IgD-negative memory B cell (primary cell): ENCODE measurements at regions not wholly inside any gene's neighbourhood (a gene's known extent, or its start where the extent isn't known, plus 50 kb on each side); places are given as distances from the start of the nearest gene placed in this dataset.

ENCODE experiments used
- H3K27ac Mint-ChIP-seq, 3 donors: one replicate each; pipeline ENCODE4 v1.8.0; 2020 to 2022; ENCODE audit warnings: mild to moderate bottlenecking in 3 of 3, mixed read lengths in 3 of 3, moderate library complexity in 1 of 3
- H3K27me3 Mint-ChIP-seq: one replicate; pipeline ENCODE4 v1.8.0; 2021; ENCODE audit warnings: mixed read lengths
- H3K36me3 Mint-ChIP-seq: one replicate; pipeline ENCODE4 v1.8.0; 2020; ENCODE audit warnings: mild to moderate bottlenecking, mixed read lengths
- H3K4me1 Mint-ChIP-seq, 3 donors: one replicate each; pipeline ENCODE4 v1.8.0; 2020 to 2022; ENCODE audit warnings: mixed read lengths in 3 of 3, mild to moderate bottlenecking in 1 of 3
- H3K4me3 Mint-ChIP-seq, 4 donors: one replicate each; pipeline ENCODE4 v1.8.0; 2020 to 2022; ENCODE audit warnings: mild to moderate bottlenecking in 4 of 4, mixed read lengths in 4 of 4, moderate library complexity in 3 of 4
- H3K9me3 Mint-ChIP-seq, 3 donors: one replicate each; pipeline ENCODE4 v1.8.0; 2020 to 2021; ENCODE audit warnings: mixed read lengths in 3 of 3, mild to moderate bottlenecking in 1 of 3

DNA sequence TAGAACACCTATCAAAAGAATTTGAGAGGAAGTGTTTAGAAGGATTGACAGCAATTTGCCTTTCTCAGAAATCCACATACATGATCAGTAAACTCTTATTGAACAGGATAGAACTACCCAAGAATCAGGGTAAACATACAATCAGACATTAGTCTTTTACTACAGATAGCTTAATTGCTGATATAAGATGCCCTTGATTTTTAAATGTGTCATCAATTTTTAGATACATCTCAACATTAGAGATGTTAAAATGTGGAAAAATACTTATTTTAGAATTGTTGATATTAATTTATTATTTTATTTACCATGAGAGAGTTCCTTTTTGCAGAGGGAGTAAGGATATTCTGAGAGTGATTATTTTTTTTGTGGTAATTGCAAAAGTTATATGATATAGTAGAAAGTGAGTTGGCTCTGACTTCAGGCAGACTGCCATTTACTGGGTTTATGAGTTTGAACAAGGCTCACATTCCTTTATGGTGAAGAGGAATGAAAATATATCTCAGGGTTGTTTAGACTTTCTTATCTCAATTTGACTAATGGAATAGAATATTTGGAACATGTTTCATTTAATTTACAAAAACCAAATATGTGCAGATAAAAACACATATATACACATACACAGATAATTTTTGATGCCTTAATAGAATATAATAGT, 302.8 kb upstream of the GOLIM4 start:
- Mint-ChIP-seq H3K36me3 (no peaks in the 10 kb centered on the region), H3K4me1 (no peaks in the 10 kb centered on the region), H3K9me3 (peaks cover 0 to 6% (median 1%) of the 10 kb centered on the region in 3 donors), H3K27ac (no peak overlapping the region), H3K27me3 (no peaks in the 10 kb centered on the region), H3K4me3 (no peak overlapping the region)

DNA sequence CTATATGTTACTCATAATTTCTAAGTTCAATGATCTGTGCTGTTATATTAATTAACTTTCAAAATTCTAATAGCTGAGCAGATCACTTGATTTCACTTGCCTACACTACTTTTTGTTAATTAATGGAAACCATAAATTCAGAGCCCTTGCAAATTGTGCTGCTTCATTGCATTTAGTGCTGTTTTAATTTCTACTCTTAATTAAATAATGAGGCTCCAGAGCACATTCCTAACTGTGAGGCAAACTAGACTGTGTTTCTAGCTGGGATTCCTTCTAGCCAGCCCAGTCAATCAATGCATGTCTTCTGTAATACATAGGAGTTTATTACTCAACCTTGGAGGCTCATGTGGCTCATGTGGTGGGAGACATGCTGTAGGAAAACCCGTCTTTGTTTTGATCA, 301.1 kb upstream of the GOLIM4 start:
- H3K36me3 Mint-ChIP-seq = no peaks in the 10 kb centered on the region
- no peaks in the 10 kb centered on the region for H3K4me1 Mint-ChIP-seq
- H3K27ac Mint-ChIP-seq = no peak overlapping the region
- H3K4me3 Mint-ChIP-seq = no peak overlapping the region
- H3K9me3 Mint-ChIP-seq = peaks cover 3 to 6% (median 3%) of the 10 kb centered on the region in 3 donors
- no peaks in the 10 kb centered on the region for H3K27me3 Mint-ChIP-seq

DNA sequence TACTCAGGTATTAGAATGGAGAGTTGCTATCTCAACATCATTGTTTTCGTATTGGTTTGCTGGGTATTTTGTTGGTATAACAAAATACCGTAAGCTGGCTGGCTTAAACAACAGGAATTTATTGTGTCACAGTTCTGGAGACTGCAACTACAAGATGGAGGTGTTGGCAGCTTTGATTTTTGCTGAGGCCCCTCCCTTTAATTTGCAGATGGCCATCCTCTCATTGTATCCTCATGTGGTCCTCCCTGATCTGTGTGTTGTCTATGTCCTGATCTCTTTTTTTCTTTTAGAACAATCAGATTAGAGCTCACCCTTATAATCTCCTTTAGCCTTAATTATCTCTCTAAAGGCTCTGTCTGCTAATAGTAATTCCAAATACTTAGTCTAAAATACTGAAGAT, 299.8 kb upstream of the GOLIM4 start:
- Mint-ChIP-seq H3K4me3 (no peak overlapping the region), H3K4me1 (no peaks in the 10 kb centered on the region), H3K36me3 (no peaks in the 10 kb centered on the region), H3K27me3 (no peaks in the 10 kb centered on the region), H3K27ac (no peak overlapping the region), H3K9me3 (peaks cover 3 to 6% (median 3%) of the 10 kb centered on the region in 3 donors)

DNA sequence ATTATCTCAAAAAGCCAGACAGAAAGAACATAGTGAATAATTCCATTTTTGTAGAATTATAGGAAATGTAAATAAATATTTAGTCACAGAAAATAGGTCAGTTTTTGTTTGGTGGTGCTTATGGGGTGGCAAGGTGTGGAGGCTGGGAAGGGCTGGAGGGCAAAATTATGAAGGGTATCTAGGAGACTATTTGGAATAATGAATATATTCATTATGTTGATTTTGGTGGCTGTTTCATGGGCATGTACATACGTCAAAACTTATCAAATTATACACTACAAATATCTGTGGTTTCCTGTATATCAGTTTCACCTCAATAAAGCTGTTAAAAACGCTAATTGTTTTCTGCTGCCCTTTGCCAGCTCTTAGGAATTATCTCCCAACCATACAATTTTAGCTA, 298.7 kb upstream of the GOLIM4 start:
- Mint-ChIP-seq H3K36me3 (no peaks in the 10 kb centered on the region), H3K4me3 (no peak overlapping the region), H3K9me3 (peaks cover 4 to 5% (median 5%) of the 10 kb centered on the region in 3 donors), H3K4me1 (no peaks in the 10 kb centered on the region), H3K27ac (no peak overlapping the region), H3K27me3 (no peaks in the 10 kb centered on the region)

DNA sequence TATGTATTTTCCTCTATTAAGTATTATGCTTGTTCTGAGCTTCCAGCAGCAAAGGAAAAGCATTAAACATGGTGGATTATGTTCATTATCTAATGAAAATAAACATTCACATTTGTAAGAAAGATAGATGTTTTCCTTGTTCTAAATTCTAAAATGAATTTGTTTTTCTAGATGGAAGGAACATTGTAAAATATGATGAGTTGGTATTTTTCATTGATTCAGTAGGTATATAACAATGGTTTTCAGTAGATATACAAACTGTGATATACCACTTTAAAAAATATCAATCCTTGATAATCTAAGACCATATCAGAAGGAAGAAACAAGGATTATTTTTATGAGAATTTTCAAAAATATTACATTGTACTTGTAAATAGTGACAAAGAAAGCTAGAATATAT, 290.6 kb upstream of the GOLIM4 start:
- H3K4me1 Mint-ChIP-seq = no peaks in the 10 kb centered on the region
- peaks cover 1% of the 10 kb centered on the region for H3K36me3 Mint-ChIP-seq
- peaks cover 2 to 13% (median 5%) of the 10 kb centered on the region in 3 donors for H3K9me3 Mint-ChIP-seq
- H3K27me3 Mint-ChIP-seq = no peaks in the 10 kb centered on the region
- no peak overlapping the region for H3K27ac Mint-ChIP-seq
- no peak overlapping the region for H3K4me3 Mint-ChIP-seq

DNA sequence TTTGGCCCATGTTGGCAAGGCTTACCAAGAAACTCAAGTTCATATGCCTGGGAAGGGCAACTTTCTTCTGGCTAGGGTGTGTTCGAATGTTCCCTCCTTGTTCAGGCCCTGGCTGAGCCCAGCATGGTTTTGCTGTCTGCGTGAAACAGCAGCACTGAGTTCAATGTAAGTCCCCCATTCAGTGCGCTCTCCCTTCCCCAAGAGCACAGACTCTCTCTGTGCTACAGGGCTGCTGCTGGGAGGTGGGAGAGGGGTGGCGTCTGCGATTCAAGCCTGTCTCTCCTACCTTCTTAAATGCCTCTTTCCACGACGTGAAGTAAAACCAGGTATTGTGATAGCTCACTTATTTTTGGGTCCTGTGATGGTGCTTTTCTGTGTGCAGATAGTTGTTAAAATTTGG, 289.3 kb upstream of the GOLIM4 start:
- Mint-ChIP-seq H3K4me3 (no peak overlapping the region), H3K27me3 (no peaks in the 10 kb centered on the region), H3K9me3 (peaks cover 0 to 11% (median 3%) of the 10 kb centered on the region in 3 donors)

DNA sequence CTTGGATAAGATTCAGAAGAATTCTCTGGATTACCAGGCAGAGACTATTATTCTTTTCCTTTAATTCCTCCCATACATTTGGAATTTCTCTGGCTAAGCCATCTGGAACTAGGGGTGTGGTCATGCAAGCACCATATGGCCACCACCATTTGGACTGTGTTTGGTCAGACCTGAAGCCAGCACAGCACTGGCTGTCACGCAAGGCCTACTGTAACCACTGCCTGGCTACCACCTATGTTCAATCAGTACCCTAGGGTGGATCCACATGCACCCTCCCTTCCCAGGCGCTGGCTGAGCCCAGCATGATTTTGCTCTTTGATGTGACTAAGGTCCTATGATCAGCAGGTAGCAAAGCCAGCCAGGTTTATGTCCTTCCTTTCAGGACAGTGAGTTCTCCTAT, 287.8 kb upstream of the GOLIM4 start:
- no peaks in the 10 kb centered on the region for H3K27me3 Mint-ChIP-seq
- no peaks in the 10 kb centered on the region for H3K4me1 Mint-ChIP-seq
- H3K36me3 Mint-ChIP-seq = peaks cover under 1% of the 10 kb centered on the region
- H3K9me3 Mint-ChIP-seq = peaks cover 2 to 12% (median 2%) of the 10 kb centered on the region in 3 donors
- no peak overlapping the region for H3K27ac Mint-ChIP-seq
- H3K4me3 Mint-ChIP-seq = no peak overlapping the region

More for the DNA sequence above, 289.3 kb upstream of the GOLIM4 start:
- Mint-ChIP-seq H3K4me1 (no peaks in the 10 kb centered on the region), H3K27ac (no peak overlapping the region), H3K36me3 (peaks cover 1% of the 10 kb centered on the region)

DNA sequence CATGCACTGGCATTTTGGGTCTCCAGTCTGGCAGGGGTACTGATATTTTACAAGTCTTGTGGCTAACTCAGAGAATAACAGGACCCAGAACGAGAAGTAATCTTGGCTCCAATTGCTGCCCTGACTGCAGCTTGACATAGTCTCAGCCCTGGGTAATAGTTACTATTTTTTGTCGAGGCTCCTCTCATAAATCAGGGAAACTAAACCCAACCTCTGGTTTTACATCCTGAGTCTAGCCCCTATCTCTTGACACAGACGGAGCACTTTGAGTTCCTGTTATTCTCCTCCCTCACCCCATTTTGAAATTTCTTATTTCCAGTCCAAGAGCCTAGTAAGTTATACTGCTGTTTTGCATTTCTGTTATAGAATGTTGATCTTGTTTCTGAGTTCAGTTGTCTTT, 276.1 kb upstream of the GOLIM4 start:
- no peak overlapping the region for H3K4me3 Mint-ChIP-seq
- H3K9me3 Mint-ChIP-seq = peaks cover 1 to 3% (median 3%) of the 10 kb centered on the region in 3 donors
- H3K36me3 Mint-ChIP-seq = no peaks in the 10 kb centered on the region
- H3K27me3 Mint-ChIP-seq = no peaks in the 10 kb centered on the region
- no peaks in the 10 kb centered on the region for H3K4me1 Mint-ChIP-seq
- H3K27ac Mint-ChIP-seq = no peak overlapping the region

DNA sequence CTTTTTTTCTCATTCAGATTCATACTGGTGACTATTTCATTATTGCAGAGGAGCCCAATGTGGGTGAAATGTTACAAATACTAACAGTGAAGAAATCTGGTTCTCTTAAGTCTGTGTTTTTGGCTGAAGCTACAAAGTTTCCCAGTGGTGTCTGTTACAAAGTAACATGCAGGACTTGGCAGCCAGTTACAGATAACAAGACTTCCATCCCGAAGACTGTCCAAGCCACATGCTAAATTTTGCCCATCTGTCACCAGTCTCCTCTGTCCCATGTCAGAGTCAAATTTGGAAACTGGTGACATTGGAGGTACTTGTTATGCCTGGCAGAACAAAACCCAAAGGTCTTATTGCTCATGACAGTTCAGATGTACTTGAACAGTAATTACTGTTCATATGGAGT, 269.2 kb upstream of the GOLIM4 start:
- Mint-ChIP-seq H3K4me1 (no peaks in the 10 kb centered on the region), H3K36me3 (no peaks in the 10 kb centered on the region), H3K27ac (no peak overlapping the region), H3K4me3 (no peak overlapping the region), H3K27me3 (no peaks in the 10 kb centered on the region), H3K9me3 (peaks cover 0 to 3% (median 2%) of the 10 kb centered on the region in 3 donors)

DNA sequence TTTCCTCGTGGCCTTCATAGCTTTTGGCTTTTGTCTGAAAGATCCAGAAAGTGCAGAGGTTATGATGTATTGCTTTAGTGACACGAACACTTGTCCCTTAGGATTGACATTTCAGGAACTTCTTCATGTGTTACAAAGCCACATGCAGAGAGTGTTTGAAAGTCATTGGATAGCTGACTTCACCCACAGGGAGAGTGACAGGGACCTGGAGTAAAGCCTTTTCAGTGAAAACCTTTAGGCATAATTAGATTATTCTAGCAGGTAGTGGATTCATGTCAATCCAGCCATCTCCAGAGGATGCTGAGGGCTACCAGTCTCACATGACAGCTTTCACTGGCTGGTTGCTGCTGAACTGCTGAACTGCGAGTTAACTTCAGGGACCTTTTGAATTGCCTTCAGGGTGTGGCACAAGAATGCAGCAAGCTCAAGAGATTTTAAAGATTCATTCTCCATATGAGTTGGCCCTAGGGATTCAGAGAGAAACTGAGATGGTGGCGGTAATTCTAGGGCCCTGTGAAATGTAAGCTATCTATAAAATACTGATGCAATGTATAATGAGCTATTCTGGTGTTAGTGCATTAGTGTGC, 267.0 kb upstream of the GOLIM4 start:
- Mint-ChIP-seq H3K4me3 (no peak overlapping the region), H3K36me3 (no peaks in the 10 kb centered on the region), H3K4me1 (no peaks in the 10 kb centered on the region), H3K27ac (no peak overlapping the region), H3K27me3 (no peaks in the 10 kb centered on the region), H3K9me3 (peaks cover 0 to 3% (median 2%) of the 10 kb centered on the region in 3 donors)

DNA sequence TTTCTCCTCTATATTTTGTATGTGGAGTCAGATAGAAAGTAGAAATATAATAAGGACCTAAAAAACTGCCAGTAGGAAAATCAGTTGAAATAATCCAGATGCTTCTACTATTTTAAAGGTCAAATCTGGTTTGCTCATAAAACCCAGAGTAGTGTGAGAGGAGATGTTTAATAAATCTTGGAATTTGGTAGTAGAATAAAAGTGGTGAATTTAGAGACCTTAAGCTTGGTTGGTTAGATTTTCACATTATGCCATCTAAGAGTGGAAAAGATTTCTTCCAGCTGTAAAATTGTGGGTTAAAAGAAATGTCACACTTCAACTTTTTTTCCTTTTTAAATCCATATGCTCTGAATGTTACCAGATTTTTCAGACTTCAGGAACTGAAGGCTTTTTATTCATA, 266.4 kb upstream of the GOLIM4 start:
- Mint-ChIP-seq H3K27ac (no peak overlapping the region), H3K36me3 (no peaks in the 10 kb centered on the region), H3K9me3 (peaks cover 0 to 3% (median 2%) of the 10 kb centered on the region in 3 donors), H3K27me3 (no peaks in the 10 kb centered on the region), H3K4me3 (no peak overlapping the region), H3K4me1 (no peaks in the 10 kb centered on the region)

DNA sequence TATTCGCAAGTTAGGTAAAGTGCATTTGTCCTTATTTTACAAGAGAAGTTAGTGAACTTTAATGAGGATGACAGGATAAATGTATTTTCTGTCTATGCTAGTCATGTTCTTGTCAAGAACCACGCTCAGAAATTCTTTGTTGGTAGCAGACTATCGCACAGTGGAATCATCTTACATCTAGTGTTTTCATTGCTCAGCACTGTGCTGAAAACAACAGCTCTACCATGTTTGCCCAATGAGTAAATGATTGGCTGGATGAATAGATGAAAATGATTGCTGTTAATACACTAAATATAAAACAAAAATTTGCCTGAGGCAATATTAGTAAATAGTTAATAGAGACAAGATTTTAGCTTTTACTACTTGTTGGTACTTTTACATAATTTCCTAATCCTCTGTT, 265.3 kb upstream of the GOLIM4 start:
- Mint-ChIP-seq H3K4me1 (no peaks in the 10 kb centered on the region), H3K9me3 (peaks cover 0 to 3% (median 0%) of the 10 kb centered on the region in 3 donors), H3K27me3 (no peaks in the 10 kb centered on the region), H3K27ac (no peak overlapping the region), H3K4me3 (no peak overlapping the region), H3K36me3 (no peaks in the 10 kb centered on the region)

DNA sequence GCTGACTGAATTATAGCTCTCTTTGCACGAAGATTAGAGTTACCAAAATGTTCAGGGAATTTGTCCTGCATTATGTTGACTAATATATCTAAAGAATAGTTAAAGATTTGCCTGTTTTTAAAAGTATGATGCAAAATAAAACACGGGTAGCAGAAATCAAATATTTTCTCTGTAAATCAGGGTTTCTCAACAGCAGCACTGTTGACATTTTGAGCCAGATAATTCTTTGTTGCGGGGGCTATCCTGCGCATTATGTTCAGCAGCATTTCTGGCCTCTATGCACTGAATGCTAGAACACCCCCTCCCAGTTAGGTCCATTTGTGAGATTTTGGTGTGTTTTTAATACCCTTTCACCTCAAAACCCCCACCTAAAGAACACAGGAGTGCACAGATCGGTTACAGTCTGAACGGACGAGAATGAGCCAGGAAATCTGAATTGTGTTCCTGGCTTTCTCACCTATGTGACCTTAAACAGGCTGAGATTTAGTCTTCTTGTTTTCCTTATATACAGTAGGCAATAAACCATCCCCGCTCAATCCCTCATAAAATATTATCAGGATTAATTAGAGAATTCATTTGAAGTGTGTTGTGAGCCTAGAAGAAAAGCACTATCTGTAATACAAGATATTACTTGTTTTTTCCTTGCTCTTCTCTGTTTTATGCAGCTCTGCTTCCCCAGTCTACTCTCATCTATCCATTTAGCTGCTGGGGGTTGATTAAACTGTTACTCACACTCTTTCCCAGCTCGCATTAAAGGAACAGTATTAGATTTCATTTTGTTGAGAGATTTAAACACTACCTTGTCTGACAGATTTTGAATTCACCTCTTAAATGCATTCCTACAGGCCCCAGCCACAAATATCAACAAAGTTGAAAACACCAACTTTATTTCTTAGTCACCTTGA, 247.5 kb upstream of the GOLIM4 start:
- H3K4me1 Mint-ChIP-seq = no peaks in the 10 kb centered on the region
- no peak overlapping the region for H3K27ac Mint-ChIP-seq
- peaks cover 0 to 2% (median 0%) of the 10 kb centered on the region in 3 donors for H3K9me3 Mint-ChIP-seq
- no peaks in the 10 kb centered on the region for H3K36me3 Mint-ChIP-seq
- H3K27me3 Mint-ChIP-seq = no peaks in the 10 kb centered on the region
- H3K4me3 Mint-ChIP-seq = no peak overlapping the region

DNA sequence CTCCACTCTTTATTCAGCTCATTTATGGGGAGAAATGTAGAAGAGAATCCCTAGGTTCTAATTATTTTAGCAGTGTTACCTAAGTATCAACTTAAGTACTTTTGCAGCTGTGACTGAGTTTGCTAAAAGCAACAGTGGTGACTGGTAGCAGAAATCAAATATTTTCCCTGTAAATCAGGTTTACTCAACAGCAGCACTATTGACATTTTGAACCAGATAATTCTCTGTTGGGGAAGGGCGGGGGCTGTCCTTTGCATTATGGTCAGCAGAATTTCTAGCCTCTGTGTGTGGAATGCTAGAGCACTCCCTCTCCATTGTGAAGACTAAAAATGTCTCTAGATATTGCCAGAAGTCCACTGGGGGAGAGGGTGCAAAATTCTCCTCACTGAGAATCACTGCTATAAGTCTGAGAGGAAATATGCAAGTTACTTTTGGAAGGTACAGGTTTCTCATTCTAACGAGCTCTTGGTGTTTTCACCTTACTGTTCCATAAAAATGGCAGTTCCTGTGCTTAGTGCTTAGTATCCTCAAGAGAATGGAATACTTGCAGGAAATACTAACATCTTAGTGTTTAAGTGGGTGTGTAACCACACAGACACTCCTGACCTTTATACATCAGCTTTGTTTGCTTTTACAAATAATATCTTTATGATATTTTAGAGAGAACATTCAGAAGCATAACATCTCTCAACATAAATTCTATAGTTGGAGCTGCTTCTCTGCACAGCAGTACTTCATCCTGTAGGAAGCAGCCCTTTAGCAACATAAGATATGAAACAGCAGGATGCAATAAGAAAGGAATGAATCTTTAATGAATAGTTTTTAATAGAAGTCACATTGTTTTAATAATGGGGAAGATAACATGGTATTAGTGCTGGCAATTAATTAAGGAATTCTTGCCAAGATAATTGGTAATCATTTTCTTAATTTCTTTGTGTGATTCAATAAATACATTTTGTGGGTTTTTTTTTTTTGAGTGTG, 246.5 kb upstream of the GOLIM4 start:
- Mint-ChIP-seq H3K4me1 (no peaks in the 10 kb centered on the region), H3K9me3 (peaks cover 0 to 2% (median 2%) of the 10 kb centered on the region in 3 donors), H3K27ac (no peak overlapping the region), H3K27me3 (no peaks in the 10 kb centered on the region), H3K4me3 (no peak overlapping the region), H3K36me3 (no peaks in the 10 kb centered on the region)
